Glutamatergic neuron (in vitro differentiated cells): ENCODE measurements at regions not wholly inside any gene's neighbourhood (a gene's known extent, or its start where the extent isn't known, plus 50 kb on each side); places are given as distances from the start of the nearest gene placed in this dataset.
A peak's percentile ranks its signal among the peaks of the same experiment; 100 is the strongest.

Experiments
- DNase-seq: peaks from one replicate; pipeline ENCODE4 v3.0.0; 2022
- H3K27ac Mint-ChIP-seq: one replicate; pipeline ENCODE4 v1.8.0; 2020; ENCODE audit warnings: mild to moderate bottlenecking, mixed read lengths, inconsistent platforms; ENCODE audit not compliant: unreplicated experiment
- H3K27me3 Mint-ChIP-seq: one replicate; pipeline ENCODE4 v1.8.0; 2020; ENCODE audit warnings: mild to moderate bottlenecking, moderate library complexity, mixed read lengths, inconsistent platforms; ENCODE audit not compliant: unreplicated experiment
- H3K36me3 Mint-ChIP-seq: one replicate; pipeline ENCODE4 v1.8.0; 2020; ENCODE audit warnings: mild to moderate bottlenecking, mixed read lengths, inconsistent platforms; ENCODE audit not compliant: unreplicated experiment
- H3K4me1 Mint-ChIP-seq: one replicate; pipeline ENCODE4 v1.8.0; 2020; ENCODE audit warnings: mild to moderate bottlenecking, low read depth, mixed read lengths, inconsistent platforms; ENCODE audit not compliant: unreplicated experiment
- H3K4me3 Mint-ChIP-seq: one replicate; pipeline ENCODE4 v1.8.0; 2020; ENCODE audit warnings: mild to moderate bottlenecking, mixed read lengths, inconsistent platforms; ENCODE audit not compliant: unreplicated experiment
- H3K9me3 Mint-ChIP-seq: one replicate; pipeline ENCODE4 v1.8.0; 2020; ENCODE audit warnings: mild to moderate bottlenecking, moderate library complexity, mixed read lengths, inconsistent platforms; ENCODE audit not compliant: unreplicated experiment
- TF ChIP-seq, protein P1 (sequence below): fragments of 200-600 bp; sonication (generic); IDR thresholded peaks from one replicate; pipeline ENCODE4 v1.5.0; 2021; ENCODE audit not compliant: partially characterized antibody, unreplicated experiment

DNA sequence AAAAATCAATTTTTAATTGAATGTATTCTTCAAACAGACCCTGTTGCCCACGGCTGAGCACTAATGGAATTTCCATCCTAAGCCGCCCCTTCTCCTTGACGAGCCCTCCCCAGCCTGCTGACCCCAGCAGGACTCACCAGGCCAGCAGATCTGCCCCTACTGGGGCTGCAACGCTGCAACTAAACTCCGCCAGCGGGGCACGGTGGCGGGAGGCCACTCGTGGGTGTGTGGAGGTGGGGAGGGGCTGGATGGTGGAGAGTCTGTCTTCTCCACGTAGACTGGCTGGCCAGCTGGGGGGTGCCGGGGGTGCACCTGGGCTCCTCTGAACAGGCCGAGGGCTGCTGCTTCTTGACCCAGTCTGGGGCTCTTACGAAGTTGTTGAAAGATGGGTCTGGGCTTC lies 67.8 kb downstream of the ENGASE start:
- H3K4me3 Mint-ChIP-seq: no peak overlapping the region
- H3K36me3 Mint-ChIP-seq: no peaks in the 10 kb centered on the region
- H3K4me1 Mint-ChIP-seq: no peaks in the 10 kb centered on the region
- TF ChIP-seq, protein P1, sequence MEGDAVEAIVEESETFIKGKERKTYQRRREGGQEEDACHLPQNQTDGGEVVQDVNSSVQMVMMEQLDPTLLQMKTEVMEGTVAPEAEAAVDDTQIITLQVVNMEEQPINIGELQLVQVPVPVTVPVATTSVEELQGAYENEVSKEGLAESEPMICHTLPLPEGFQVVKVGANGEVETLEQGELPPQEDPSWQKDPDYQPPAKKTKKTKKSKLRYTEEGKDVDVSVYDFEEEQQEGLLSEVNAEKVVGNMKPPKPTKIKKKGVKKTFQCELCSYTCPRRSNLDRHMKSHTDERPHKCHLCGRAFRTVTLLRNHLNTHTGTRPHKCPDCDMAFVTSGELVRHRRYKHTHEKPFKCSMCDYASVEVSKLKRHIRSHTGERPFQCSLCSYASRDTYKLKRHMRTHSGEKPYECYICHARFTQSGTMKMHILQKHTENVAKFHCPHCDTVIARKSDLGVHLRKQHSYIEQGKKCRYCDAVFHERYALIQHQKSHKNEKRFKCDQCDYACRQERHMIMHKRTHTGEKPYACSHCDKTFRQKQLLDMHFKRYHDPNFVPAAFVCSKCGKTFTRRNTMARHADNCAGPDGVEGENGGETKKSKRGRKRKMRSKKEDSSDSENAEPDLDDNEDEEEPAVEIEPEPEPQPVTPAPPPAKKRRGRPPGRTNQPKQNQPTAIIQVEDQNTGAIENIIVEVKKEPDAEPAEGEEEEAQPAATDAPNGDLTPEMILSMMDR: no peak
- peaks cover 23% of the 10 kb centered on the region for H3K9me3 Mint-ChIP-seq
- H3K27me3 Mint-ChIP-seq: peaks cover 24% of the 10 kb centered on the region
- no peak overlapping the region for H3K27ac Mint-ChIP-seq
- DNase-seq: no peak

DNA sequence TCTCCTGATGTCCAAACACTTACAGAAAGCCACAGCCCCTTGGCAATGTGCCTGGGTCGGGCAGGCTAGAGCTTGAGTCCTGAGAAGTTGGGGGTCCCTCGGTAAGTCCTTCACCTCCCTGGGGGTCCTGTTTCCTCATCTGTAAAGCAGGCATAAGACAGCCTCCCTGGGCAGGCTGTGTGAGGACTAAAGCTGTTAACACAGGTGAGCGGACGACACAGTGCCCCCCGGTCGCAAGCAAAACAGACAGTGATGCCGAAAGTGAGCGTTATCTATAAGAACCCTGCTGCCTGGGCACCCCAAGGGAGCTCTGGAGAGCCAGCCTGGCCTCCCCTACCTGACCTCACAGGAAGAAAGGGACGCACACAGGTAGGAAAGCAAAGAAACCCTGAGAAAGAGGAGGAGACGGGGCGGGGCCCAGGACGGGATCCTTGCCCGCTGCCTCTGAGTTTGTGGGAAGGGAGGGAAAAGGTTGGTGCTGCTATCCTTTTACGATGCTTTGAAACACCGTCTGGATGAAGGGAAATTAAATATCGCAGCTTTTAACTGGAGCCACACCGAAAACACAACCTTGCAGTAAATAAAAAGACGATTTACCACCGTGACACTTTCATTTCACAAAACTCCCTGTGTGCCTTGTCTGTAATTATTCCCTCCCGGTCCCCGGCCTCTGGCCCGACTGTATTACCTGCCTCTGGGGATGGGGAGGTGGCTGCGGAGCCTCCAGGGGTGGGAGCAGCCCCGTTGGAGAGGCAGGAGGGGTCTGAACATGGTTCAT lies 67.1 kb downstream of the ENGASE start:
- no peak for DNase-seq

DNA sequence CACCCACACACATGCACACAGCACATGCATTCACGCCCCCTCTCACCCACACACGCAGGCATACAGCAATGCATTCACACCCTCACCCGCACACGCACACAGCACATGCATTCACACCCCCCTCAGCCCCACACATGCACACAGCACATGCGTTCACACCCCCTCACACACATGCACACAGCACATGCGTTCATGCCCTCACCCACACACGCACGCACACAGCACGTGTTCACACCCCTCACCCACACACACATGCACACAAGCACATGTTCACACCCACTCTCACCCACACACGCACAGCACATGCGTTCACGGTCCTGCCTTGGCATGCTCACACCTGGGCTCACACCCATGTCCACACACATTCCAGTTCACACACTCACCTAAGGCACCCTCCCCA lies 64.2 kb downstream of the ENGASE start:
- Mint-ChIP-seq H3K4me3 (no peak overlapping the region), H3K36me3 (peaks cover 4% of the 10 kb centered on the region), H3K9me3 (peaks cover 26% of the 10 kb centered on the region), H3K27ac (peak overlapping the region; percentile 33), H3K4me1 (no peaks in the 10 kb centered on the region), H3K27me3 (peaks cover 33% of the 10 kb centered on the region)
- TF ChIP-seq, protein P1: no peak
- no peak for DNase-seq

More for the DNA sequence above, 67.1 kb downstream of the ENGASE start:
- TF ChIP-seq, protein P1: no peak
- no peak overlapping the region for H3K4me3 Mint-ChIP-seq
- no peak overlapping the region for H3K27ac Mint-ChIP-seq
- peaks cover 25% of the 10 kb centered on the region for H3K9me3 Mint-ChIP-seq
- peaks cover 4% of the 10 kb centered on the region for H3K36me3 Mint-ChIP-seq
- peaks cover 29% of the 10 kb centered on the region for H3K27me3 Mint-ChIP-seq
- H3K4me1 Mint-ChIP-seq: no peaks in the 10 kb centered on the region

DNA sequence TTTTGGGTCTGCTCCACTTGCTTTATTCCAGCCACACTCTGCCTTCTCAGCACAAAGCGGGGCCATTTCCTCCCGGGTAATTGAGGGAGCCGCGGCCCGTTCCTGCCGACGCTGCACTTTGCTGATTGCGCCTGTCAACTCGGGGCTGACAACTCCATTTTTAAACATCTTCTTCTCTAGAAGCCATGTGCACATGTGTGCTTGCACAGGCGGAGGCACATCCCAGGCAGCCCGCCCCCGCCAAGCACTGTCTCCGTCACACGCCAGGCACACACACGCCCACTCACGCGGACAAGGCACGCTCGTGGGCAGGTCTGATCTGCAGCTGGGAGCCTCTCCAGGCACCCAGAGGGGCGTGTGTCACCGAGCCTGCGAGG lies 63.2 kb downstream of the ENGASE start:
- H3K27me3 Mint-ChIP-seq: peaks cover 31% of the 10 kb centered on the region
- H3K27ac Mint-ChIP-seq: peak overlapping the region; percentile 8
- peaks cover 4% of the 10 kb centered on the region for H3K36me3 Mint-ChIP-seq
- peaks cover 25% of the 10 kb centered on the region for H3K9me3 Mint-ChIP-seq
- DNase-seq: no peak
- no peaks in the 10 kb centered on the region for H3K4me1 Mint-ChIP-seq
- H3K4me3 Mint-ChIP-seq: no peak overlapping the region
- TF ChIP-seq, protein P1: no peak

DNA sequence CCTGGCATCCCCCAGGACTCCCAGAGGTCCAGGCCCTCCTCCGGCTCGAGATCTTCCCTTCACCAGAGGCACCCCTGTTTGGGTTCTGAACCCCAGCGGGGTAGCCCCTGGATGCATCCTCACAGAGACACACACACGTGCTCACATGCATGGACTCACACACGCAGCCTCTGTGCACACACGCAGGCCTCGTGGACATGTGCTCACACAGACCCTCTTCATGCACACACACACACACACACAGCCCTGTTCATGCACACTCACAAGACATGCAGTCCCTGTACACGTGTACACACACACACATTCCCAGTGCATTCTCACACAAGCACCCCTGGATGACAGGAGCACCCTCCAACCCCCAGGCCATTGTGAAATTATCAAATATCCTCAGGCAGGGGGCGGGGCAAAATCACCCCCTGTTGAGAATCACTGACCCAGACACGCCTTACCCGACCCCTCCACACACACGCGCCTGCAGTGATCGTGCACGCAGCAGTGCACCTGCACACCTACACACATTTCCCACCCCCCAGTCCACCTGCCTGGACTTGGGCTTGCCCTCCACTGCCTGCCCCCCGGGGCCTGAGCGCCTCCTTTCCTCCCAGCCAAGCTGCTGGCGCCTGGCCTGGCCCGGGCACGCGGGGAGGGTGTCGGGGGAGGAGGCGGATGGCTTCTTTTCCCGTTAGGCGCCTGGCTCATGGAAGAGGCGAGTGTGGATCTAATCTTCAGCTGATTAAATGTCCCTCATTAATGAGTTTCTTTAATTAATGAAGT lies 62.6 kb downstream of the ENGASE start:
- no peaks in the 10 kb centered on the region for H3K4me1 Mint-ChIP-seq
- H3K27ac Mint-ChIP-seq: no peak overlapping the region
- H3K9me3 Mint-ChIP-seq: peaks cover 25% of the 10 kb centered on the region
- TF ChIP-seq, protein P1: no peak
- H3K4me3 Mint-ChIP-seq: no peak overlapping the region
- peaks cover 4% of the 10 kb centered on the region for H3K36me3 Mint-ChIP-seq
- H3K27me3 Mint-ChIP-seq: peaks cover 32% of the 10 kb centered on the region
- DNase-seq: no peak
